Retinal pigment epithelial cell (primary cell): ENCODE measurements at regions not wholly inside any gene's neighbourhood (a gene's known extent, or its start where the extent isn't known, plus 50 kb on each side); places are given as distances from the start of the nearest gene placed in this dataset.

ENCODE experiments used
- DNase-seq: peaks from one replicate; pipeline ENCODE4 v3.0.0-alpha.2; 2010; ENCODE audit warnings: low read depth
- H3K4me3 ChIP-seq: 2 replicates; pipeline ENCODE4 v1.5.1; 2011; ENCODE audit warnings: mild to moderate bottlenecking, low read length, control low read depth, moderate library complexity
- TF ChIP-seq, protein P1 (sequence below): conservative IDR thresholded peaks from 2 replicates; pipeline ENCODE4 v1.5.1; 2011; ENCODE audit warnings: low read depth, low read length, control low read depth, inconsistent platforms

DNA sequence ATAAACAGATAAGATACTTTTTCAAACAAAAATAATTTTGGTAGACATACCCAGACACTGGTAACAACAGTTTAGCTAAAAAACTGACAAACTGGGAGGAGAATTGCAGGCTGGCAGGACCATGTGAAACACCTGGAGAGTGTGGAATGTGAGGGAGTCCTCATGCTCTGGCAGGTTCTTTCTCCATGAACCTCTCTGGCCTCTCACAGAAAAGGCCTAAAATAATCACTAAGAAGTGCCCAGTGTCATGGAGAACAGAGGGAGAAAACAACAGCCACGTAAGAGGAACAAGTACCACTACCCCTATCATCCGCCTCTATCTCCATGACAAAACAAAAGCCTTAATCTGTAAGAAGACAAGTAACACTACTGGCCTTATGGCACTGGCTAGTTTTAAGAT lies 1227.5 kb upstream of the CDH9 start:
- TF ChIP-seq, protein P1, sequence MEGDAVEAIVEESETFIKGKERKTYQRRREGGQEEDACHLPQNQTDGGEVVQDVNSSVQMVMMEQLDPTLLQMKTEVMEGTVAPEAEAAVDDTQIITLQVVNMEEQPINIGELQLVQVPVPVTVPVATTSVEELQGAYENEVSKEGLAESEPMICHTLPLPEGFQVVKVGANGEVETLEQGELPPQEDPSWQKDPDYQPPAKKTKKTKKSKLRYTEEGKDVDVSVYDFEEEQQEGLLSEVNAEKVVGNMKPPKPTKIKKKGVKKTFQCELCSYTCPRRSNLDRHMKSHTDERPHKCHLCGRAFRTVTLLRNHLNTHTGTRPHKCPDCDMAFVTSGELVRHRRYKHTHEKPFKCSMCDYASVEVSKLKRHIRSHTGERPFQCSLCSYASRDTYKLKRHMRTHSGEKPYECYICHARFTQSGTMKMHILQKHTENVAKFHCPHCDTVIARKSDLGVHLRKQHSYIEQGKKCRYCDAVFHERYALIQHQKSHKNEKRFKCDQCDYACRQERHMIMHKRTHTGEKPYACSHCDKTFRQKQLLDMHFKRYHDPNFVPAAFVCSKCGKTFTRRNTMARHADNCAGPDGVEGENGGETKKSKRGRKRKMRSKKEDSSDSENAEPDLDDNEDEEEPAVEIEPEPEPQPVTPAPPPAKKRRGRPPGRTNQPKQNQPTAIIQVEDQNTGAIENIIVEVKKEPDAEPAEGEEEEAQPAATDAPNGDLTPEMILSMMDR = no peak
- no peak overlapping the region for H3K4me3 ChIP-seq
- no peak for DNase-seq

DNA sequence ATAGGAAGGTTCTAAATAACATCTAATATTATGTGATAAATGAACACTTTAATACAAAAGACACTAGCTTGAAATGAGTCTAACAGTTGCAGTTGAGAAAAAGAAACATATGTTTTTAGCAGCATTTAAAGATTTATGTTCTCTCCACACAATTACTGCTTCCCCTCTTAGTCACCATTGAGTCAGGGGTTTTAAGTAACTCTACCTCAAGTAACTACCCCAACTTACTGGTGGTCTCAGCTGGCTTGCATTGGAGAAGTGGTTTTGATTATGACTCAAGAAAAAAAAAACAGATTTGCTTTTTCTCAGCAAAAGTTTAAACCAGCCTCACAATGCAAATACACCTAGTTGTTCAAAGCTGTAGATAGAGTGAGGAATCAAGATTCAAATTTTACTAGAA lies 1216.5 kb upstream of the CDH9 start:
- no peak overlapping the region for H3K4me3 ChIP-seq
- TF ChIP-seq, protein P1 = no peak
- DNase-seq = no peak

DNA sequence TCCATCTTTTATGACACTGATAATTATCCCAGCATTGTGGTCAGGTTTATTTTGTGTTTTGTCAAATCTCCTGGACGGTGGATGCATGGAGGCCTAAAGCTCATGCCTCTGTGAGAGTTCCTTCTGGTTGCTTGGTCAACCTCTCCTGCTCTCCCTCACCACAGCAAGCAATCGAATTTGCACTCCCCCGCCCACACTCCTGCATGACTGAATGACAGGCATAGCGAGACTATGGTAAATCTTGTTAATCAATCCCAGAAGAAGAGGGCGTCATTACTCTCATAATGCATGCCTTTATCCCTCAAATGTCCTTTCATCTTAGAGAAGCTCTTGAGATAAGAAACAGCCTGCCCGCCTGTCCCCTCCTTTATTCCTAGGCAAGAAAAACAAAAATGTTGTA lies 1215.0 kb upstream of the CDH9 start:
- DNase-seq = no peak
- TF ChIP-seq, protein P1 = no peak
- no peak overlapping the region for H3K4me3 ChIP-seq

DNA sequence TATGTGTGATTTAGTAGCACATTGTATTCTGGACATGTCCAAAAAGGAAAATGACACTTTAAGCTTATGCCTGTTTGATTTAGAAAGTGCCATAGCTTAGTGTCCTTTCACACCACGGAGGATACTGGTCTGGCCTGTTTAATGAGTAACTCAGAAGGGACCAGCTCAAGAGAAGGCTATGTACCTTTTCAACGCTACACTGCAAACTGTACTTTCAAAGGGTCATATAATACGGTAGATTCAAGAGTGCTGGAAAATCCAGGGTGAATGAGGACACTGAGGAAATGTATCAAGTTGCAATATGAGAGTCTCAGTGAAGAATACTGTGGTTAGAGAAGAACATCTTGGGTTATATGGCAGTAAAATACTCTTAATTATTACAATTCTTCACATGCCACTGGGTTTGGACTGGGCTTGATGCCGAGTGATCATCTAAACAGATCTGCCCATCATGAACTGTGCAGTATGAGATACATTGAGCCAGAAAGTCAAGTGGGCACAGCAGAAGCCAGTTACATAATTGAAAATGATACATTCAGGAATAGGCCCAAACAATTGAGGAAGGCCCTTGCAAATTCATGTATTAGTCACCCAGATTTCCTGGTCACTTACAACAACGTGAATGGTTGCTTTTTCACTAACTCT lies 1211.5 kb upstream of the CDH9 start:
- TF ChIP-seq, protein P1 = no peak
- DNase-seq = no peak
- no peak overlapping the region for H3K4me3 ChIP-seq

DNA sequence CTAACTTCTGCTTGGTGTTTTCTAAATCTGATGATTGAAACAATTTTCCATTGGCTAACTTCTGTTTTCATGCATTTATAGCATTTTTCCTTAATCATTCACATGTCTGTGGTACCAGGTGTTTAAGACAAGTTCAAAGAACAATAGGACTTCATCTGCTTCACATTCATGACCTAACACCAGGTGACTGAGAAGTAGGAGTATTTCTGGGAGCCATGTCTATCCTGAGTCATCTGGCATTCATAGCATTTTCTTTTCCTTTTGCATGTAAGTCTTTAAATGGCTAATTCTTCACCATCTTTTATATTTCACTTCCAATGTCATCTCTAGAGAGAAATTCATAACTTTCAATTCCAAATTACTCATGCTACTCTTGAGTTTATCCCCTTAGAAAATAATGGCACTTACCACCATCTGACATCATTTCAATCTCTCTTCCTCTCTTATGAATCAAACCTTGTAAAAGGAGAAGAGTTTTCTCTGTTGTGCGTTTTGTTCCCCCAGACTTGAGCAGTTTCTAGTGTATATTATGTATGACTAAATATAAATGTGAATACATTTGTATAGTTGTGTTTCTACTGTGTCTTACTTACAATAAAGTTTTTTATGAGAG lies 1196.1 kb upstream of the CDH9 start:
- H3K4me3 ChIP-seq = no peak overlapping the region
- TF ChIP-seq, protein P1 = no peak
- no peak for DNase-seq

DNA sequence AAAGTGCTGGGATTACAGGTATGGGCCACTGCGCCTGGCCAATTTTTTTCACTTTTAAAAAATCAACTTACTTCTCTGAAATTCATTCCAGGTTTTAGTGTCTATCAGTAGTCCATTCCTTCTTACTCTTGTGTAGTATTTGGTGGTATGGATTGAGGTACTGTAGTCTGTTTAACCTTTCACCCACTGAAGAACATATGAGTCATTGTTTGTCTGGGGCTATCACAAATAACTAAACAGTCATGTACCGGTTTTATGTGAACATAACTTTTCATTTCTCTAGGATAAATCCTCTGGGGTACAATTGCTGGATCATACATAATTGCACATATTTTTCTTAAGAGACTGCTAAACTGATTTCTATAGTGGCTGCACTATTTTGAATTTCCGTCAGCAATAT lies 1188.0 kb upstream of the CDH9 start:
- TF ChIP-seq, protein P1 = no peak
- H3K4me3 ChIP-seq = no peak overlapping the region
- peak; percentile 2 for DNase-seq

DNA sequence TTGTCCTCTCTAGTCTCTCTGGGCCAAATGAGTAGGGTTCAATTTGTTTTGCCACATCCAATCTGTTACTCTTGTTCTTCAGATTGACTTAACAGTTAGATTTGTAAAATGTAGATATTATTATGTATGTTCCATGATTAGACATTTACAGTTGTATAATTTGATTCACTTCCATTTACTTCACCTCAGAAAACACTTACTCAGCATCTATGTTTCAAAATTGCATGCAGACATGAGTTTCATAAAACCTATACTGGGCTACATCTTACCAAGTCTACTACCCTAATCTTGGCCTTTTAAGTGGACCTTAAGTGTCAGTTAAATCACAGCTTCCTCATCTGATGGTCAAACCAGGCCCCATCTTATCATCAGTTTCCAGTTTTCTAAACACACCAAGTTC lies 1181.2 kb upstream of the CDH9 start:
- DNase-seq = no peak
- TF ChIP-seq, protein P1 = no peak
- H3K4me3 ChIP-seq = no peak overlapping the region
